Sigmoid colon (tissue), 6 donors: ENCODE measurements at regions not wholly inside any gene's neighbourhood (a gene's known extent, or its start where the extent isn't known, plus 50 kb on each side); places are given as distances from the start of the nearest gene placed in this dataset.

Source experiments
- DNase-seq: peaks from one replicate; pipeline ENCODE4 v3.0.0-alpha.2; 2019
- H3K27ac ChIP-seq, 4 donors: fragments of 200-600 bp; sonication (generic); one replicate each; pipeline ENCODE4 v1.5.1; 2016 to 2019; ENCODE audit warnings: mild to moderate bottlenecking in 1 of 4
- H3K27me3 ChIP-seq, 3 donors: fragments of 200-600 bp; sonication (generic); one replicate each; pipeline ENCODE4 v1.5.1; 2019; ENCODE audit warnings: mild to moderate bottlenecking in 1 of 3
- H3K36me3 ChIP-seq, 4 donors: fragments of 200-600 bp; sonication (generic); one replicate each; pipeline ENCODE4 v1.5.1; 2016 to 2019
- H3K4me1 ChIP-seq, 4 donors: fragments of 200-600 bp; sonication (generic); one replicate each; pipeline ENCODE4 v1.5.1; 2017 to 2019
- H3K4me3 ChIP-seq, 4 donors: fragments of 200-600 bp; sonication (generic); one replicate each; pipeline ENCODE4 v1.5.1; 2017 to 2019; ENCODE audit warnings: mild to moderate bottlenecking in 2 of 4, moderate library complexity in 1 of 4
- H3K9me3 ChIP-seq, 4 donors: fragments of 200-600 bp in 3 of 4; sonication (generic) in 3 of 4; one replicate each; pipeline versions ENCODE4 v1.5.1 to v1.6.1; 2013 to 2019
- CTCF ChIP-seq, 4 experiments: fragments of 450-650 bp in 3 of 4; fragments of 200-600 bp in 1 of 4; IDR thresholded peaks; one replicate each; pipeline ENCODE4 v1.5.1; 2016 to 2019; ENCODE audit warnings: antibody characterized with exemption in 4 of 4, mild to moderate bottlenecking in 3 of 4, moderate library complexity in 2 of 4
- EP300 ChIP-seq, 4 donors: sonication (generic); formaldehyde crosslinking; IDR thresholded peaks; one replicate each; pipeline ENCODE4 v1.6.1; 2017; ENCODE audit warnings: antibody characterized with exemption in 4 of 4
- POLR2A ChIP-seq, 2 donors: fragments of 450-650 bp; IDR thresholded peaks; one replicate each; pipeline ENCODE4 v1.6.1; 2016; ENCODE audit warnings: antibody characterized with exemption in 2 of 2, mild to moderate bottlenecking in 2 of 2, moderate library complexity in 2 of 2
- POLR2AphosphoS5 ChIP-seq, 4 donors: sonication (generic); formaldehyde crosslinking; IDR thresholded peaks; one replicate each; pipeline ENCODE4 v1.6.1; 2017; ENCODE audit warnings: antibody characterized with exemption in 4 of 4
- WGBS, 2 donors: extraction: QIAGEN DNeasy Blood & Tissue Kit; methylation state at CpG; one replicate each; pipeline ENCODE4 v1.1.7; 2013; 5-methylcytosine and 5-hydroxymethylcytosine counted together
- intact Hi-C: fragments of 100-400 bp; cut with DNase I; formaldehyde crosslinking; loops from one replicate; pipeline ENCODE4 v1.15.1; 2023
- donor health status: healthy with polysubstance abuse.
- donor health status: healthy.

- peak; percentile 43 for DNase-seq
- no peak overlapping the region for H3K4me3 ChIP-seq
- H3K4me1 ChIP-seq, result peaks cover 0 to 28% (median 24%) of the 10 kb centered on the region in 4 donors
- no peak overlapping the region for H3K27ac ChIP-seq
- no peaks in the 10 kb centered on the region for H3K36me3 ChIP-seq
- intact Hi-C loops, result no loop called here
- no peaks in the 10 kb centered on the region for H3K27me3 ChIP-seq
- no peaks in the 10 kb centered on the region for H3K9me3 ChIP-seq
- TF ChIP-seq CTCF (IDR thresholded peaks at IDR 0.05) (no peak), POLR2A (IDR thresholded peaks at IDR 0.05) (no peak), EP300 (IDR thresholded peaks at IDR 0.05) (no peak), POLR2AphosphoS5 (IDR thresholded peaks at IDR 0.05) (no peak)
- whole genome bisulfite sequencing, 2 donors, result 86 to 89% methylated on average over 21 of the region's 21 CpGs
Measured at GRCh38 chr18:79579807-79580497, 99.7 kb upstream of the CTDP1 start.

- no peaks in the 10 kb centered on the region for H3K27me3 ChIP-seq
- H3K4me3 ChIP-seq, result no peak overlapping the region
- intact Hi-C loops, result no loop called here
- no peaks in the 10 kb centered on the region for H3K9me3 ChIP-seq
- WGBS, 2 donors, result 86 to 87% methylated on average over 28 of the region's 28 CpGs
- no peak overlapping the region for H3K27ac ChIP-seq
- H3K36me3 ChIP-seq, result no peaks in the 10 kb centered on the region
- H3K4me1 ChIP-seq, result peaks cover 0 to 27% (median 24%) of the 10 kb centered on the region in 4 donors
- no peak for TF ChIP-seq CTCF (IDR thresholded peaks at IDR 0.05)
- no peak for TF ChIP-seq POLR2AphosphoS5 (IDR thresholded peaks at IDR 0.05)
- no peak for TF ChIP-seq POLR2A (IDR thresholded peaks at IDR 0.05)
- TF ChIP-seq EP300 (IDR thresholded peaks at IDR 0.05), result no peak
- peak; percentile 55 for DNase-seq
Measured at GRCh38 chr18:79580498-79581171, 99.0 kb upstream of the CTDP1 start.

- Histone ChIP-seq H3K27me3 (no peaks in the 10 kb centered on the region), H3K9me3 (no peaks in the 10 kb centered on the region), H3K27ac (no peak overlapping the region), H3K4me3 (no peak overlapping the region), H3K4me1 (peaks cover 0 to 19% (median 16%) of the 10 kb centered on the region in 4 donors), H3K36me3 (no peaks in the 10 kb centered on the region)
- peak; percentile 28 for DNase-seq
- TF ChIP-seq POLR2A (IDR thresholded peaks at IDR 0.05) (no peak), EP300 (IDR thresholded peaks at IDR 0.05) (no peak), POLR2AphosphoS5 (IDR thresholded peaks at IDR 0.05) (no peak), CTCF (IDR thresholded peaks at IDR 0.05) (no peak)
- 88 to 91% methylated on average over 6 of the region's 6 CpGs for WGBS, 2 donors
- intact Hi-C loops, result no loop called here
Measured at GRCh38 chr18:79581406-79581805, 98.2 kb upstream of the CTDP1 start.

- no peak for TF ChIP-seq POLR2A (IDR thresholded peaks at IDR 0.05)
- no peak for TF ChIP-seq CTCF (IDR thresholded peaks at IDR 0.05)
- TF ChIP-seq EP300 (IDR thresholded peaks at IDR 0.05), result no peak
- no peak for TF ChIP-seq POLR2AphosphoS5 (IDR thresholded peaks at IDR 0.05)
- Histone ChIP-seq H3K36me3 (no peaks in the 10 kb centered on the region), H3K4me1 (peaks cover 0 to 18% (median 13%) of the 10 kb centered on the region in 4 donors), H3K9me3 (no peaks in the 10 kb centered on the region), H3K27ac (no peak overlapping the region), H3K4me3 (no peak overlapping the region), H3K27me3 (no peaks in the 10 kb centered on the region)
- intact Hi-C loops, result no loop called here
- 96 to 98% methylated on average over 8 of the region's 8 CpGs for WGBS, 2 donors
- DNase-seq, result peak; percentile 46
Measured at GRCh38 chr18:79581911-79582310, 97.7 kb upstream of the CTDP1 start.
